Subcutaneous abdominal adipose tissue (tissue), 5 donors: ENCODE measurements at regions not wholly inside any gene's neighbourhood (a gene's known extent, or its start where the extent isn't known, plus 50 kb on each side); places are given as distances from the start of the nearest gene placed in this dataset.

Experiments
- H3K27ac ChIP-seq: one replicate; pipeline ENCODE4 v1.7.0; 2013; ENCODE audit warnings: low read depth, mild to moderate bottlenecking, inconsistent platforms, low read length, moderate library complexity
- H3K27me3 ChIP-seq, 5 donors: one replicate each; pipeline ENCODE4 v1.7.0; 2013; ENCODE audit warnings: low read length in 5 of 5, inconsistent platforms in 1 of 5; ENCODE audit not compliant: control insufficient read depth in 5 of 5, insufficient read depth in 4 of 5
- H3K36me3 ChIP-seq, 5 donors: one replicate each; pipeline ENCODE4 v1.7.0; 2013; ENCODE audit warnings: low read length in 5 of 5; ENCODE audit not compliant: control insufficient read depth in 5 of 5, insufficient read depth in 5 of 5
- H3K4me1 ChIP-seq, 5 donors: one replicate each; pipeline ENCODE4 v1.7.0; 2013; ENCODE audit warnings: low read length in 5 of 5, mild to moderate bottlenecking in 3 of 5, moderate library complexity in 1 of 5; ENCODE audit not compliant: control insufficient read depth in 5 of 5, insufficient read depth in 5 of 5
- H3K4me3 ChIP-seq, 5 donors: one replicate each; pipeline ENCODE4 v1.7.0; 2013; ENCODE audit warnings: low read length in 5 of 5, low read depth in 1 of 5
- H3K9ac ChIP-seq, 5 donors: one replicate each; pipeline ENCODE4 v1.7.0; 2013; ENCODE audit warnings: low read length in 5 of 5, mild to moderate bottlenecking in 4 of 5, moderate library complexity in 3 of 5
- H3K9me3 ChIP-seq, 5 donors: one replicate each; pipeline ENCODE4 v1.7.0; 2013; ENCODE audit warnings: low read length in 5 of 5; ENCODE audit not compliant: control insufficient read depth in 5 of 5
- donor health status: healthy.
- donor health status: healthy.
- donor health status: healthy.
- donor health status: healthy.
- donor health status: healthy.

DNA sequence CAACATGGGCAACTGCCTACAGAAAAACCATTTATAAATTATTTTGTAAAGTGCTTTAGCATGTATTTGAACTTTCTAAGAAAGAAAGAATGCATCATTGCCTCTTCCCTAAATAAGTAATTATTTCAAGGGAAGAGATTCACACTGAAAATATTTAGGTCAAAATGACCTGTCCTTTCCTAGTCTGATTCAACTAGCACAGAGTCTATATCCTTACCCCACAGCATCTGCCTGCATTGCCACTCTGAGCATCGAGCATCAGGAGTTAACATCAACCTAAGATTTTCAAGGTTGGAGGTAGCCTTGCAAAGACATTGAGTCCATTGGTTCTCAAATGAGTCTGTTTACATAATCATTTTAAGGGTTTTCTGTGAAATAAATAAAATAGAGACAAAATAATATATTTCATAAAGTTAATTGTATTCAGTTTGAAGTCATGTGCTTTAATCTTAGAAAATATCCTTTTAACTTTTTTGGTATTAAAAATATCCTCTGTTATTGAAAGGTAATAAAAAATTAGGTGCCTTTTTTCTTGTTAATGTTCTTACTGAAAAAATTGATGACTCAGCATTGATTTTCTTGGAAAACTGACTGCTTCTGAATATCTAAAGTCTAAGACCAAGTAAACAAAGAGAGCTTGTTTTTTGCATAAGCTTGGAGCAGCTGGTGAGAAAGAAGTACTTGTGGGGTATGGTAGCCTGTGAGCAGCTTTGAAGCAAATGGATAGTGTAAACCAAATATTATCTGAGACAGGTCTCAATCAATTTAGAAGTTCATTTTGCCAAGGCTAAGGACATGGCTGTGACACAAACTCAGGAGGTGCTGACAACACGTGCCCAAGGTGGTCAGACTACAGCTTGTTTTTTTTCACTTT lies 269.0 kb upstream of the CLEC14A start:
- H3K4me1 ChIP-seq = no peaks in the 10 kb centered on the region
- H3K4me3 ChIP-seq = no peak overlapping the region
- no peaks in the 10 kb centered on the region for H3K9me3 ChIP-seq
- no peaks in the 10 kb centered on the region for H3K36me3 ChIP-seq
- no peak overlapping the region for H3K27ac ChIP-seq
- H3K9ac ChIP-seq = no peak overlapping the region
- H3K27me3 ChIP-seq = no peaks in the 10 kb centered on the region

DNA sequence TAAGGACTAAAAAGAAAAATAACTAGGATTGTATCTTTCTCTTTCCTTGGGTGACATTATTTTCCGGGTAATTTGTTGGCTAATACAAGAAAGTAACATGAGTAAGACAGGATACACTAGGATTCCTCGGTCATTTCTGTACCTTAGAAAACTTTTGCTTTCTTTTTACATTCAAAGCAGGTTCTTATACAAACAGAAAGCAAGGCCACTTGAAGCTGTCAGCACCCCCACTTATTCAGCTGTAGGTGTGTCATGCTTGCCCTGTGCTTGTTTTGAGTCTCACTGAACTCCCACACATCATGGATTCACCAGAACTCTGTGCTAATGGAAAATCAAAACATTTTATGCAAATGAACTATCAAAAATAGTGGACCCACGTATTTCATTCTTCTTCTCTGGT lies 266.8 kb upstream of the CLEC14A start:
- Histone ChIP-seq H3K36me3 (no peaks in the 10 kb centered on the region), H3K9me3 (no peaks in the 10 kb centered on the region), H3K4me1 (no peaks in the 10 kb centered on the region), H3K27me3 (no peaks in the 10 kb centered on the region), H3K4me3 (no peak overlapping the region), H3K9ac (no peak overlapping the region), H3K27ac (no peak overlapping the region)

DNA sequence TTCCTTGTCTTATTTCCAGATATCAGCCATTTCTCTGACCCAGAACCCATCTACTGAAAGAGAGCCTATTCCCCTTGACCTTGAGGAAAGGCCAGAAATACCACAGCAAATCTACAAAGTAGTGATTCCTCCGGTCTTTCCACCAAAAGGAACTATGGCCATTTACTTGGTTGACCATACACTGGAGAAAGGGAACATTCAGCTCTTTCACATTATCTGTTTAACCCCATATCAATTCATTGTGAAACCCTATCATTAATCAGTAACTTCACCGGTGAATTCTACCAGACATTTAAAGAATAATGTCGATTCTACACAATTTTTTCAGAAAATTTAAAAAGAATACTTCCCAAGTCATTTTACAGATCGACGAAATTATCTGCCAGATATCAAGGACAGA lies 265.7 kb upstream of the CLEC14A start:
- Histone ChIP-seq H3K9me3 (no peaks in the 10 kb centered on the region), H3K4me1 (no peaks in the 10 kb centered on the region), H3K36me3 (no peaks in the 10 kb centered on the region), H3K9ac (no peak overlapping the region), H3K4me3 (no peak overlapping the region), H3K27me3 (no peaks in the 10 kb centered on the region), H3K27ac (no peak overlapping the region)

DNA sequence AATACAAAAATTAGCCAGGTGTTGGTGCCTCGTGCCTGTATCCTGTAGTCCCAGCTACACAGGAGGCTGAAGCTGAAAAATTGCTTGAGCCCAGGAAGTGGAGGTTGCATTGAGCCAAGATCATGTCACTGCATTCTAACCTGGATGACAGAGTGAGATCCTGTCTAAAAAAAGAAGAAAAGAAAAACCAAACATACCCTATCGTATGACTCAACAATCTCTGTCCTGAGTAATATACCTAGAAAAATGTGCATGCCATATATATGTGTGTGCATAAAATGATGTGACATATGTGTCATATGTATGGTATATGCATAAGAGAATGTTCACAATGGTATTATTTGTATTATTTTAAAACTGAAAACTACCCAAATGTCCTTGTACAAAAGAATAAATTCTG lies 261.5 kb upstream of the CLEC14A start:
- no peak overlapping the region for H3K9ac ChIP-seq
- H3K36me3 ChIP-seq = no peaks in the 10 kb centered on the region
- no peak overlapping the region for H3K4me3 ChIP-seq
- H3K27ac ChIP-seq = no peak overlapping the region
- H3K27me3 ChIP-seq = no peaks in the 10 kb centered on the region
- no peaks in the 10 kb centered on the region for H3K4me1 ChIP-seq
- H3K9me3 ChIP-seq = no peaks in the 10 kb centered on the region

DNA sequence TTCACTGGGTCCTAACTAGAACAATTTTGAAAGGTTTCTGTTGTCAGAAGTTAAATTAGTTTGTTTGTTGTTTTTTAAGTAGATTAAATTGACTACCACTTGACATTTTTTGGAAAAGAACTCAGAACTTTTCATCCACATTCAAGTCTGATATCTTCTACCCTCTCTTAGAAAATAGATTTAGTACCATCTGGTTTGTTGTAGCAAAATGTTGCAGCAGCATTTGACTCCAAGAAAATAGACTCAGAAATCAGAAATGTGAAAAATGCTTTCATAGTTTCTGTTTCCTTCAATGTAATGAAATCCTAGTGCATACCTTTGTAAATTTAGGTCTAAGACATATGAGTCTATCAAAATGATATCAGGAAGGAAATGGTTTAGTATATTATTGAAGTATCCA lies 256.3 kb upstream of the CLEC14A start:
- Histone ChIP-seq H3K4me3 (no peak overlapping the region), H3K9ac (no peak overlapping the region), H3K27me3 (no peaks in the 10 kb centered on the region), H3K9me3 (no peaks in the 10 kb centered on the region), H3K27ac (no peak overlapping the region), H3K4me1 (no peaks in the 10 kb centered on the region), H3K36me3 (no peaks in the 10 kb centered on the region)

DNA sequence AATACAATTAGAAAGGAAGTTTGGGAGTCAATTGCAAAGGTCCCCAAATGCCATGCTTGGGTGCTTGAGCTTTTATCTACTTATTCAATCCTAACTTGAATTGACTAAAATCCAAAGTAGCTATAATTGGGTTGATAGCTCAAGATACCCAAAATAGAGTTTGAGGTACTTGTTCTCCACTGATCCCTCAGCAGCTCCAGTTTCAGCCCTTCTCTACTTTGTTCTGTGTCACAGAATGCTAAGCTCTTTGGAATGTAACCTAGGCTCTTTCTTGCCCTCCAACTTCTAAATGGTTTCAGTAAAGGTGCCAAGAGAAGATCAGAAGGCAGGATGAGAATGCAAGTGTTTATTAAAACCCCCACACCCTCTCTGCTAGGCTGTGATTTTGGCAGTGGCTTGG lies 251.4 kb upstream of the CLEC14A start:
- Histone ChIP-seq H3K4me1 (no peaks in the 10 kb centered on the region), H3K27me3 (no peaks in the 10 kb centered on the region), H3K4me3 (no peak overlapping the region), H3K36me3 (no peaks in the 10 kb centered on the region), H3K9ac (no peak overlapping the region), H3K9me3 (no peaks in the 10 kb centered on the region), H3K27ac (no peak overlapping the region)

DNA sequence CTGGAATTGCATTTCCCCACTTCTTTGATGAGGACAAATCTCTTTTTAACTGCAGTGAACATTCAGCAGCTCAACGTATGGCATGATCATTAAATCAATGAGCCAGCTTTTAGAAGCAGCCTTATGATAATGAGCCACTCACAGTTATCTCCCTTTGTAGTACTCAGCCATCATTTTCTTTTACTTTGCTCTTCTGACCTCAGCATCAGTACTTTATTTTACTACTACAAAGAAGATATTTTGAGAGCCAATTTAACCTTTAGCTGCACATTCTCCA lies 250.0 kb upstream of the CLEC14A start:
- Histone ChIP-seq H3K4me1 (no peaks in the 10 kb centered on the region), H3K9ac (no peak overlapping the region), H3K36me3 (no peaks in the 10 kb centered on the region), H3K27me3 (no peaks in the 10 kb centered on the region), H3K9me3 (no peaks in the 10 kb centered on the region), H3K27ac (no peak overlapping the region), H3K4me3 (no peak overlapping the region)

DNA sequence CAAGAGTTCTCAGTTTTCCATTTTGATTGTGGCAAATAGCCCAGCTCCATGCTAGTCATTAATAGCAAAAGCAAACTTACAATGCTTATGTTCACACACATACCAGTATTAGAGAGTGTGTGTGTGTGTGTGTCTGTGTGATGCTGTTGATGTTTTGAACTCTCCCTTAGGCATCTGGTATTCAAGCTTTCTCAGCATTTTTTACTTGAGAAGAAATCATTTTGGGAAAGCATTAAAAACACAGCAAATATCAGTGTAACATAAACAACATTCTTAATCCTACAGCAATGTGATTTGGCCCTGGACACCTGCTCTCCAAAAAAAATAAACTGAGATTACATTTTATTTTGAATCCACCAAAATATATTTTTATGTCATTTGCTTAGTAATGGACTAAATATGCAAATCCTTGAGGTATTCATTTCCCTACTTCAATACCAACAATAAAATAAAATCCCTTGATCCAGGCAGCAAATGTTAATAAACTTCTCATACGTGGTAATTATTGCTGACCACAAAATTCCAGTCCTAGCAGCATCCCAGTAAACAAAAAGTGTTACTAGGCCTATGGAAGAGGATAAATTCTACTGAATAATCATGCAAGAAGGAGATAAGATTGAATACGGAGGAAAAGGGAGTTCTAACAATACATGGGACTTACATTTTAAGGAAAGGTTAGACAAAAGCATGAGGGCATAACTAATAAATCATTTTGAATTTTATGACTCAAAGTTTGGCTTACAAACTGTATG lies 249.5 kb upstream of the CLEC14A start:
- Histone ChIP-seq H3K27me3 (no peaks in the 10 kb centered on the region), H3K4me1 (no peaks in the 10 kb centered on the region), H3K27ac (no peak overlapping the region), H3K9ac (no peak overlapping the region), H3K9me3 (no peaks in the 10 kb centered on the region), H3K4me3 (no peak overlapping the region), H3K36me3 (no peaks in the 10 kb centered on the region)

DNA sequence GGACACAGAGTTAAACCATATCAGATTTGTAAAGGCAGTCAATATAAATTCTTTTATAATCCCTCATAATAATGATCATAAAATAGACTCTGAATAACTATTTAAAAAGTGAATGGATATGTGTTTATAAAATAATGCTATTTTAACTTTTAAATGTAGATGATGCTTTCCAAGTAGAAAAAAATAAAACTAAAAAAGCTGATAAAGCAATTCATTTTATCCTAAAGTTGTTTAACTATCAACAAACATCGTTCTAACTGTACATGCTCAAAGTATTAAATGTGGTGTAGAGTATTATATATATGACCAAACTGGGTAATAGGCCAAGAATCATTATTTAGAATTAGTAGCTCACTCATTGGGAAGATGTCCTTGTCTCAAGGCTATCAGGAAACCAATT lies 248.3 kb upstream of the CLEC14A start:
- H3K4me1 ChIP-seq = no peaks in the 10 kb centered on the region
- no peak overlapping the region for H3K9ac ChIP-seq
- no peaks in the 10 kb centered on the region for H3K27me3 ChIP-seq
- no peaks in the 10 kb centered on the region for H3K9me3 ChIP-seq
- H3K36me3 ChIP-seq = no peaks in the 10 kb centered on the region
- no peak overlapping the region for H3K4me3 ChIP-seq
- H3K27ac ChIP-seq = no peak overlapping the region

DNA sequence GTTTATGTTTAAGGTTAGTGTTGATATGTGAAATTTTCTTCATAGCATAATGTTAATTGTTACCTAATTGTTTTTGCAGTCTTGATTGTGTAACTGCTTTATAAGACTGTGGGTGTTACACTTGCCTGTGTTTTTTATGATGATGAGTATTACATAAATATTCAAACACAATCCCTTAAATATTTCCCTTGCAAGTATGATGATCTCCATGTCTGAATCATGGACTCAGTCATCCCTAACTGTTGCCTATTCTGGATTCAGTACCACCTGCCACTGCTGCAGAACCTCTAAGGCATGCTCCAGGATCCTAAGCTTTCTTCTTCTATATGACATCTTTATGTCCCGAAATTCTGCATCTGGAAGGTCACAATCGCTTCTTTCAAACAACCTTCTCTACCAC lies 246.3 kb upstream of the CLEC14A start:
- Histone ChIP-seq H3K9me3 (no peaks in the 10 kb centered on the region), H3K36me3 (no peaks in the 10 kb centered on the region), H3K4me3 (no peak overlapping the region), H3K27ac (no peak overlapping the region), H3K27me3 (no peaks in the 10 kb centered on the region), H3K4me1 (no peaks in the 10 kb centered on the region), H3K9ac (no peak overlapping the region)
